ENCODE measurements at regions not wholly inside any gene's neighbourhood (a gene's known extent, or its start where the extent isn't known, plus 50 kb on each side); places are given as distances from the start of the nearest gene placed in this dataset.

- Histone ChIP-seq H3K27ac (ENCODE audit: low read depth, low read length) (no peak overlapping the region), H3K79me2 (ENCODE audit: control insufficient read depth, insufficient read depth, low read length, unreplicated experiment) (no peaks in the 10 kb centered on the region), H3K4me3 (ENCODE audit: low read depth, low read length) (no peak overlapping the region), H3K27me3 (ENCODE audit: insufficient read depth, low read length) (peaks cover 25% of the 10 kb centered on the region), H3K4me1 (ENCODE audit: control insufficient read depth, insufficient read depth, low read length, unreplicated experiment) (no peaks in the 10 kb centered on the region), H2AFZ (ENCODE audit: low read length, unreplicated experiment) (no peak overlapping the region), H3K36me3 (ENCODE audit: insufficient read depth, low read length) (no peaks in the 10 kb centered on the region)
Measured at GRCh38 chr10:10361301-10361885, 656.3 kb upstream of the CELF2 start.

- Histone ChIP-seq H3K27me3 (ENCODE audit: insufficient read depth, low read length) (peaks cover 25% of the 10 kb centered on the region), H3K36me3 (ENCODE audit: insufficient read depth, low read length) (no peaks in the 10 kb centered on the region), H2AFZ (ENCODE audit: low read length, unreplicated experiment) (no peak overlapping the region), H3K4me3 (ENCODE audit: low read depth, low read length) (no peak overlapping the region), H3K79me2 (ENCODE audit: control insufficient read depth, insufficient read depth, low read length, unreplicated experiment) (no peaks in the 10 kb centered on the region), H3K4me1 (ENCODE audit: control insufficient read depth, insufficient read depth, low read length, unreplicated experiment) (no peaks in the 10 kb centered on the region), H3K27ac (ENCODE audit: low read depth, low read length) (no peak overlapping the region)
Measured at GRCh38 chr10:10362800-10363199, 654.9 kb upstream of the CELF2 start.

- no peaks in the 10 kb centered on the region for H3K4me1 ChIP-seq (ENCODE audit: control insufficient read depth, insufficient read depth, low read length, unreplicated experiment)
- H3K36me3 ChIP-seq (ENCODE audit: insufficient read depth, low read length), result no peaks in the 10 kb centered on the region
- no peak overlapping the region for H3K4me3 ChIP-seq (ENCODE audit: low read depth, low read length)
- no peaks in the 10 kb centered on the region for H3K79me2 ChIP-seq (ENCODE audit: control insufficient read depth, insufficient read depth, low read length, unreplicated experiment)
- peaks cover 25% of the 10 kb centered on the region for H3K27me3 ChIP-seq (ENCODE audit: insufficient read depth, low read length)
- H2AFZ ChIP-seq (ENCODE audit: low read length, unreplicated experiment), result no peak overlapping the region
- no peak overlapping the region for H3K27ac ChIP-seq (ENCODE audit: low read depth, low read length)
Measured at GRCh38 chr10:10363217-10363616, 654.5 kb upstream of the CELF2 start.

GRCh38 chr10:10364902-10365301, 652.8 kb upstream of the CELF2 start:
- Histone ChIP-seq H3K4me3 (ENCODE audit: low read depth, low read length) (no peak overlapping the region), H3K4me1 (ENCODE audit: control insufficient read depth, insufficient read depth, low read length, unreplicated experiment) (no peaks in the 10 kb centered on the region), H3K27ac (ENCODE audit: low read depth, low read length) (no peak overlapping the region), H2AFZ (ENCODE audit: low read length, unreplicated experiment) (no peak overlapping the region), H3K36me3 (ENCODE audit: insufficient read depth, low read length) (no peaks in the 10 kb centered on the region), H3K27me3 (ENCODE audit: insufficient read depth, low read length) (peaks cover 25% of the 10 kb centered on the region), H3K79me2 (ENCODE audit: control insufficient read depth, insufficient read depth, low read length, unreplicated experiment) (no peaks in the 10 kb centered on the region)

- H3K36me3 ChIP-seq (ENCODE audit: insufficient read depth, low read length), result no peaks in the 10 kb centered on the region
- H3K27me3 ChIP-seq (ENCODE audit: insufficient read depth, low read length), result peaks cover 19% of the 10 kb centered on the region; the same call in 1 of the 2 replicates
- H3K4me3 ChIP-seq (ENCODE audit: low read depth, low read length), result no peak overlapping the region
- H3K27ac ChIP-seq (ENCODE audit: low read depth, low read length), result no peak overlapping the region
- no peaks in the 10 kb centered on the region for H3K4me1 ChIP-seq (ENCODE audit: control insufficient read depth, insufficient read depth, low read length, unreplicated experiment)
- no peaks in the 10 kb centered on the region for H3K79me2 ChIP-seq (ENCODE audit: control insufficient read depth, insufficient read depth, low read length, unreplicated experiment)
- no peak overlapping the region for H2AFZ ChIP-seq (ENCODE audit: low read length, unreplicated experiment)
Measured at GRCh38 chr10:10365676-10366075, 652.0 kb upstream of the CELF2 start.

- Histone ChIP-seq H3K27me3 (ENCODE audit: insufficient read depth, low read length) (peaks cover 11% of the 10 kb centered on the region; the same call in 1 of the 2 replicates), H3K27ac (ENCODE audit: low read depth, low read length) (no peak overlapping the region), H2AFZ (ENCODE audit: low read length, unreplicated experiment) (no peak overlapping the region), H3K4me1 (ENCODE audit: control insufficient read depth, insufficient read depth, low read length, unreplicated experiment) (no peaks in the 10 kb centered on the region), H3K4me3 (ENCODE audit: low read depth, low read length) (no peak overlapping the region), H3K36me3 (ENCODE audit: insufficient read depth, low read length) (no peaks in the 10 kb centered on the region), H3K79me2 (ENCODE audit: control insufficient read depth, insufficient read depth, low read length, unreplicated experiment) (no peaks in the 10 kb centered on the region)
Measured at GRCh38 chr10:10366836-10367235, 650.8 kb upstream of the CELF2 start.

GRCh38 chr10:10367264-10367663, 650.4 kb upstream of the CELF2 start:
- Histone ChIP-seq H3K79me2 (ENCODE audit: control insufficient read depth, insufficient read depth, low read length, unreplicated experiment) (no peaks in the 10 kb centered on the region), H2AFZ (ENCODE audit: low read length, unreplicated experiment) (no peak overlapping the region), H3K4me3 (ENCODE audit: low read depth, low read length) (no peak overlapping the region), H3K36me3 (ENCODE audit: insufficient read depth, low read length) (no peaks in the 10 kb centered on the region), H3K27me3 (ENCODE audit: insufficient read depth, low read length) (peaks cover 8% of the 10 kb centered on the region; the same call in 1 of the 2 replicates), H3K4me1 (ENCODE audit: control insufficient read depth, insufficient read depth, low read length, unreplicated experiment) (no peaks in the 10 kb centered on the region), H3K27ac (ENCODE audit: low read depth, low read length) (no peak overlapping the region)

- H2AFZ ChIP-seq (ENCODE audit: low read length, unreplicated experiment), result no peak overlapping the region
- H3K4me1 ChIP-seq (ENCODE audit: control insufficient read depth, insufficient read depth, low read length, unreplicated experiment), result no peaks in the 10 kb centered on the region
- no peak overlapping the region for H3K4me3 ChIP-seq (ENCODE audit: low read depth, low read length)
- no peaks in the 10 kb centered on the region for H3K79me2 ChIP-seq (ENCODE audit: control insufficient read depth, insufficient read depth, low read length, unreplicated experiment)
- no peaks in the 10 kb centered on the region for H3K36me3 ChIP-seq (ENCODE audit: insufficient read depth, low read length)
- H3K27me3 ChIP-seq (ENCODE audit: insufficient read depth, low read length), result peaks cover 8% of the 10 kb centered on the region; the same call in 1 of the 2 replicates
- H3K27ac ChIP-seq (ENCODE audit: low read depth, low read length), result no peak overlapping the region
Measured at GRCh38 chr10:10368951-10369576, 648.6 kb upstream of the CELF2 start.

GRCh38 chr10:10385831-10386230, 631.8 kb upstream of the CELF2 start:
- H3K4me1 ChIP-seq (ENCODE audit: control insufficient read depth, insufficient read depth, low read length, unreplicated experiment), result no peaks in the 10 kb centered on the region
- H2AFZ ChIP-seq (ENCODE audit: low read length, unreplicated experiment), result no peak overlapping the region
- H3K79me2 ChIP-seq (ENCODE audit: control insufficient read depth, insufficient read depth, low read length, unreplicated experiment), result no peaks in the 10 kb centered on the region
- H3K27me3 ChIP-seq (ENCODE audit: insufficient read depth, low read length), result peaks cover 4% of the 10 kb centered on the region; the same call in 1 of the 2 replicates
- no peak overlapping the region for H3K4me3 ChIP-seq (ENCODE audit: low read depth, low read length)
- no peak overlapping the region for H3K27ac ChIP-seq (ENCODE audit: low read depth, low read length)
- no peaks in the 10 kb centered on the region for H3K36me3 ChIP-seq (ENCODE audit: insufficient read depth, low read length)

GRCh38 chr10:10389182-10389581, 628.5 kb upstream of the CELF2 start:
- no peak overlapping the region for H3K4me3 ChIP-seq (ENCODE audit: low read depth, low read length)
- H3K27ac ChIP-seq (ENCODE audit: low read depth, low read length), result no peak overlapping the region
- H3K79me2 ChIP-seq (ENCODE audit: control insufficient read depth, insufficient read depth, low read length, unreplicated experiment), result no peaks in the 10 kb centered on the region
- no peak overlapping the region for H2AFZ ChIP-seq (ENCODE audit: low read length, unreplicated experiment)
- H3K27me3 ChIP-seq (ENCODE audit: insufficient read depth, low read length), result peaks cover 4% of the 10 kb centered on the region; the same call in 1 of the 2 replicates
- no peaks in the 10 kb centered on the region for H3K36me3 ChIP-seq (ENCODE audit: insufficient read depth, low read length)
- H3K4me1 ChIP-seq (ENCODE audit: control insufficient read depth, insufficient read depth, low read length, unreplicated experiment), result no peaks in the 10 kb centered on the region

GRCh38 chr10:10392511-10392910, 625.2 kb upstream of the CELF2 start:
- Histone ChIP-seq H3K27ac (ENCODE audit: low read depth, low read length) (no peak overlapping the region), H3K79me2 (ENCODE audit: control insufficient read depth, insufficient read depth, low read length, unreplicated experiment) (no peaks in the 10 kb centered on the region), H3K4me1 (ENCODE audit: control insufficient read depth, insufficient read depth, low read length, unreplicated experiment) (peaks cover 12% of the 10 kb centered on the region), H3K36me3 (ENCODE audit: insufficient read depth, low read length) (no peaks in the 10 kb centered on the region), H3K27me3 (ENCODE audit: insufficient read depth, low read length) (peaks cover 4% of the 10 kb centered on the region; the same call in 1 of the 2 replicates), H2AFZ (ENCODE audit: low read length, unreplicated experiment) (no peak overlapping the region), H3K4me3 (ENCODE audit: low read depth, low read length) (no peak overlapping the region)
